DOHH2 (cell line): ENCODE measurements at regions not wholly inside any gene's neighbourhood (a gene's known extent, or its start where the extent isn't known, plus 50 kb on each side); places are given as distances from the start of the nearest gene placed in this dataset.

Experiments used
- EZH2phosphoT487 ChIP-seq: fragments of 200-600 bp; sonication (generic); IDR thresholded peaks from 2 replicates; pipeline ENCODE4 v1.6.1; 2017; ENCODE audit warnings: borderline replicate concordance, mild to moderate bottlenecking, antibody characterized with exemption, low read length, moderate library complexity, mixed read lengths
- TF ChIP-seq, protein P1 (sequence below): fragments of 200-600 bp; sonication (generic); IDR thresholded peaks from one replicate; pipeline ENCODE4 v1.5.1; 2014; ENCODE audit warnings: antibody characterized with exemption, mild to moderate bottlenecking, low read depth, low read length; ENCODE audit not compliant: poor library complexity, severe bottlenecking

DNA sequence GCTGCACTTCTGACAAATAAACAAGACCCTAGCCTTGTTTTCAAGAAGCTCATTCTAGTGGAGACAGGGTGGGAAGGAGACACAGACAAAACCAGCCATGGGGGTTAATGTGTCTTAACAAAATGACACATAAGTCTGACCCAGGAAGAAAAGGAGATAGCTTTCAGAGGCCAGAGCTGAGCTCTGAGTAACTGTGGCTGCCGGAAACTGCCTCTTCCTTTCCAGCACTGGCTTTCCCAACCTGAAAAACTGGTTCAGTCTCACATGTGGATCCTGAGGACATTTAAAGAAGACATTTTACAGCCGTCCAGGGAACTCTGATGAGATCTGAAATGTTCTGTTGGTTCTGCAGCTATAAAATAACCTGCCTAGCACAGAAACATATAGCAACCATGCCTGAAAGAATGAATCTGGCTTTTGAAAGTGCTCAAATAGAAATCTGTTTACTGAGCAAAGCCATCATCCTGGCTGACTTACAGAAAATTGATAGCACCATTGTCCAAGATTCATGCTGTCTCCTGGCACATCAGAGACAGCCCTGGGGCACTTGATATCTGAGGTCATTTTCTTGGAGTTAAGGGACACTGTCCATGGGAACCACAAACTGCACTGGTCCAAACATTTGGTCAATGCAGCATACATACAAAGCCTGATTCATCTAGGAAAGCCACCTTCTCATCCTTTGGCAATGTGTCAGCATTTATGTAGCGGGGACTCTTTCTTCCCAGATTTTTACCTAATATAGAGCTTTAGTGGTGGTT is 83.2 kb upstream of the PAX1 start:
- TF ChIP-seq, protein P1, sequence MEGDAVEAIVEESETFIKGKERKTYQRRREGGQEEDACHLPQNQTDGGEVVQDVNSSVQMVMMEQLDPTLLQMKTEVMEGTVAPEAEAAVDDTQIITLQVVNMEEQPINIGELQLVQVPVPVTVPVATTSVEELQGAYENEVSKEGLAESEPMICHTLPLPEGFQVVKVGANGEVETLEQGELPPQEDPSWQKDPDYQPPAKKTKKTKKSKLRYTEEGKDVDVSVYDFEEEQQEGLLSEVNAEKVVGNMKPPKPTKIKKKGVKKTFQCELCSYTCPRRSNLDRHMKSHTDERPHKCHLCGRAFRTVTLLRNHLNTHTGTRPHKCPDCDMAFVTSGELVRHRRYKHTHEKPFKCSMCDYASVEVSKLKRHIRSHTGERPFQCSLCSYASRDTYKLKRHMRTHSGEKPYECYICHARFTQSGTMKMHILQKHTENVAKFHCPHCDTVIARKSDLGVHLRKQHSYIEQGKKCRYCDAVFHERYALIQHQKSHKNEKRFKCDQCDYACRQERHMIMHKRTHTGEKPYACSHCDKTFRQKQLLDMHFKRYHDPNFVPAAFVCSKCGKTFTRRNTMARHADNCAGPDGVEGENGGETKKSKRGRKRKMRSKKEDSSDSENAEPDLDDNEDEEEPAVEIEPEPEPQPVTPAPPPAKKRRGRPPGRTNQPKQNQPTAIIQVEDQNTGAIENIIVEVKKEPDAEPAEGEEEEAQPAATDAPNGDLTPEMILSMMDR = no peak
- no peak for TF ChIP-seq EZH2phosphoT487
